Suprapubic skin (tissue), 4 donors: ENCODE measurements at regions not wholly inside any gene's neighbourhood (a gene's known extent, or its start where the extent isn't known, plus 50 kb on each side); places are given as distances from the start of the nearest gene placed in this dataset.

Experiments used
- POLR2A ChIP-seq, 2 donors: fragments of 450-650 bp; IDR thresholded peaks; one replicate each; pipeline ENCODE4 v1.6.1; 2017; ENCODE audit warnings: antibody characterized with exemption in 2 of 2, mild to moderate bottlenecking in 2 of 2, moderate library complexity in 2 of 2
- POLR2AphosphoS5 ChIP-seq, 3 donors: sonication (generic); formaldehyde crosslinking; IDR thresholded peaks; one replicate each; pipeline ENCODE4 v1.6.1; 2017; ENCODE audit warnings: antibody characterized with exemption in 3 of 3
- TF ChIP-seq, protein P1 (sequence below), 2 donors: fragments of 200-600 bp in 1 of 2; fragments of 450-650 bp in 1 of 2; sonication (generic) in 1 of 2; IDR thresholded peaks; one replicate each; pipeline ENCODE4 v1.5.1; 2016 to 2019; ENCODE audit warnings: antibody characterized with exemption in 2 of 2, mild to moderate bottlenecking in 1 of 2, moderate library complexity in 1 of 2

GRCh38 chr6:26232306-26232939, 132.6 kb upstream of the BTN3A2 start:
- TF ChIP-seq, protein P1, sequence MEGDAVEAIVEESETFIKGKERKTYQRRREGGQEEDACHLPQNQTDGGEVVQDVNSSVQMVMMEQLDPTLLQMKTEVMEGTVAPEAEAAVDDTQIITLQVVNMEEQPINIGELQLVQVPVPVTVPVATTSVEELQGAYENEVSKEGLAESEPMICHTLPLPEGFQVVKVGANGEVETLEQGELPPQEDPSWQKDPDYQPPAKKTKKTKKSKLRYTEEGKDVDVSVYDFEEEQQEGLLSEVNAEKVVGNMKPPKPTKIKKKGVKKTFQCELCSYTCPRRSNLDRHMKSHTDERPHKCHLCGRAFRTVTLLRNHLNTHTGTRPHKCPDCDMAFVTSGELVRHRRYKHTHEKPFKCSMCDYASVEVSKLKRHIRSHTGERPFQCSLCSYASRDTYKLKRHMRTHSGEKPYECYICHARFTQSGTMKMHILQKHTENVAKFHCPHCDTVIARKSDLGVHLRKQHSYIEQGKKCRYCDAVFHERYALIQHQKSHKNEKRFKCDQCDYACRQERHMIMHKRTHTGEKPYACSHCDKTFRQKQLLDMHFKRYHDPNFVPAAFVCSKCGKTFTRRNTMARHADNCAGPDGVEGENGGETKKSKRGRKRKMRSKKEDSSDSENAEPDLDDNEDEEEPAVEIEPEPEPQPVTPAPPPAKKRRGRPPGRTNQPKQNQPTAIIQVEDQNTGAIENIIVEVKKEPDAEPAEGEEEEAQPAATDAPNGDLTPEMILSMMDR (IDR thresholded peaks at IDR 0.05), result no peak
- TF ChIP-seq POLR2A (IDR thresholded peaks at IDR 0.05), result no peak
- no peak for TF ChIP-seq POLR2AphosphoS5 (IDR thresholded peaks at IDR 0.05)
